H1 (cell line): ENCODE measurements at regions not wholly inside any gene's neighbourhood (a gene's known extent, or its start where the extent isn't known, plus 50 kb on each side); places are given as distances from the start of the nearest gene placed in this dataset.
A peak's percentile ranks its signal among the peaks of the same experiment; 100 is the strongest.
"Not testable (repeated sequence)": the region's sequence is repeated elsewhere in the genome, so short reads cannot be mapped to it uniquely, and the experiment has no call there.

Source experiments
- CTCF ChIA-PET: fragments of 300-600 bp; sonication (Branson Sonifier 250); formaldehyde crosslinking; loops from one replicate; lab custom pipeline; 2021; ENCODE audit not compliant: partially characterized antibody; lab: Charles Lee
- POLR2A ChIA-PET: fragments of 300-600 bp; sonication (Branson Sonifier 250); formaldehyde crosslinking; loops from one replicate; lab custom pipeline; 2021; ENCODE audit warnings: inconsistent platforms; ENCODE audit not compliant: partially characterized antibody; lab: Charles Lee
- DNase-seq, 2 experiments: peaks; one replicate each; pipeline versions ENCODE4 v3.0.0 to v3.0.0-alpha.2; 2010 to 2022; ENCODE audit warnings: low spot score in 2 of 2, low read depth in 1 of 2, mixed read lengths in 1 of 2
- FAIRE-seq: peaks from 2 replicates; lab custom pipeline; 2011; peaks lifted over from hg19 to GRCh38; lab: Jason Lieb, UNC
- H2AFZ ChIP-seq: 2 replicates; pipeline ENCODE4 v1.8.1; 2012; ENCODE audit warnings: low read length, inconsistent platforms
- H2AK5ac ChIP-seq: 2 replicates; pipeline ENCODE4 v1.6.1; 2013; ENCODE audit warnings: low read depth, low read length
- H2BK120ac ChIP-seq: replicated peaks from 2 replicates; pipeline ENCODE3; 2013; ENCODE audit warnings: low read depth, low read length, inconsistent platforms
- H2BK12ac ChIP-seq: 2 replicates; pipeline ENCODE4 v1.6.1; 2013; ENCODE audit warnings: low read depth, low read length
- H2BK15ac ChIP-seq: 2 replicates; pipeline ENCODE4 v1.6.1; 2013; ENCODE audit warnings: low read length
- H2BK20ac ChIP-seq: 2 replicates; pipeline ENCODE4 v1.6.1; 2013; ENCODE audit warnings: low read length
- H2BK5ac ChIP-seq: 2 replicates; pipeline ENCODE4 v1.6.1; 2013; ENCODE audit warnings: low read depth, low read length
- H3K14ac ChIP-seq: 2 replicates; pipeline ENCODE4 v1.6.1; 2013; ENCODE audit warnings: inconsistent platforms; ENCODE audit not compliant: insufficient read length
- H3K18ac ChIP-seq: 2 replicates; pipeline ENCODE4 v1.6.1; 2013; ENCODE audit warnings: low read length; ENCODE audit errors: extremely low read depth
- H3K23ac ChIP-seq: 2 replicates; pipeline ENCODE4 v1.6.1; 2013; ENCODE audit warnings: inconsistent platforms; ENCODE audit not compliant: insufficient read length
- H3K23me2 ChIP-seq: 2 replicates; pipeline ENCODE4 v1.6.1; 2013; ENCODE audit warnings: low read depth, low read length
- H3K27ac ChIP-seq: 2 replicates; pipeline ENCODE4 v1.6.1; 2011; ENCODE audit warnings: low read depth, low read length, inconsistent platforms
- H3K27me3 ChIP-seq, 4 experiments: replicated peaks in 1 of 4; 1 replicate in 1 of 4; 2 replicates in 3 of 4; pipeline versions ENCODE4 v1.6.1 to v1.8.1; 2011 to 2013; ENCODE audit warnings: low read length in 3 of 4, mild to moderate bottlenecking in 3 of 4, inconsistent platforms in 2 of 4, mixed read lengths in 2 of 4, moderate library complexity in 1 of 4; ENCODE audit not compliant: control insufficient read depth in 3 of 4, insufficient read depth in 3 of 4; ENCODE audit errors: extremely low read depth in 1 of 4
- H3K36me3 ChIP-seq, 4 experiments: 2 replicates each; pipeline versions ENCODE4 v1.6.1 to v1.8.1; 2011 to 2013; ENCODE audit warnings: mild to moderate bottlenecking in 4 of 4, low read length in 3 of 4, moderate library complexity in 2 of 4, control low read depth in 1 of 4, inconsistent platforms in 1 of 4; ENCODE audit not compliant: insufficient read depth in 4 of 4, control insufficient read depth in 2 of 4
- H3K4ac ChIP-seq: replicated peaks from 2 replicates; pipeline ENCODE3; 2013; ENCODE audit warnings: low read length, low read depth, mixed read lengths, inconsistent platforms; ENCODE audit not compliant: insufficient read length
- H3K4me1 ChIP-seq, 4 experiments: replicated peaks in 1 of 4; 1 replicate in 1 of 4; 2 replicates in 3 of 4; pipeline versions ENCODE4 v1.6.1 to v1.8.1; 2011 to 2013; ENCODE audit warnings: low read length in 3 of 4, inconsistent platforms in 2 of 4, mixed read lengths in 1 of 4; ENCODE audit not compliant: insufficient read depth in 4 of 4, control insufficient read depth in 3 of 4
- H3K4me2 ChIP-seq, 2 experiments: 2 replicates each; pipeline versions ENCODE4 v1.6.1 to v1.8.1; 2011 to 2013; ENCODE audit warnings: low read depth in 2 of 2, low read length in 2 of 2, control low read depth in 1 of 2, inconsistent platforms in 1 of 2, mild to moderate bottlenecking in 1 of 2; ENCODE audit not compliant: insufficient read depth in 1 of 2
- H3K4me3 ChIP-seq, 4 experiments: fragments of 200-600, 300-600 bp in 1 of 4; sonication (generic), shearing (Covaris generic), sonication (Bioruptor Twin) in 1 of 4; 2 replicates each; pipeline versions ENCODE4 v1.5.1 to v1.8.1; 2011 to 2016; ENCODE audit warnings: low read length in 4 of 4, low read depth in 3 of 4, control low read depth in 2 of 4, inconsistent platforms in 2 of 4, mild to moderate bottlenecking in 2 of 4, mixed read lengths in 1 of 4, moderate library complexity in 1 of 4; ENCODE audit not compliant: insufficient read depth in 2 of 4; ENCODE audit errors: extremely low read depth in 1 of 4
- H3K56ac ChIP-seq: replicated peaks from 2 replicates; pipeline ENCODE3; 2013; ENCODE audit warnings: low read depth, mild to moderate bottlenecking, mixed read lengths, low read length, inconsistent platforms; ENCODE audit not compliant: insufficient read length
- H3K79me1 ChIP-seq: 2 replicates; pipeline ENCODE4 v1.6.1; 2013; ENCODE audit warnings: low read depth, low read length, control low read depth
- H3K79me2 ChIP-seq, 2 experiments: 2 replicates each; pipeline versions ENCODE4 v1.6.1 to v1.8.1; 2012 to 2013; ENCODE audit warnings: low read length in 2 of 2, mild to moderate bottlenecking in 2 of 2, inconsistent platforms in 1 of 2; ENCODE audit not compliant: insufficient read depth in 2 of 2, control insufficient read depth in 1 of 2
- H3K9ac ChIP-seq, 4 experiments: replicated peaks in 1 of 4; 1 replicate in 1 of 4; 2 replicates in 3 of 4; pipeline versions ENCODE4 v1.6.1 to v1.8.1; 2011 to 2013; ENCODE audit warnings: low read depth in 3 of 4, low read length in 3 of 4, control low read depth in 2 of 4, mild to moderate bottlenecking in 2 of 4, moderate library complexity in 2 of 4, inconsistent platforms in 1 of 4; ENCODE audit errors: extremely low read depth in 1 of 4
- H3K9me3 ChIP-seq, 2 experiments: 2 replicates each; pipeline versions ENCODE4 v1.6.1 to v1.8.1; 2012 to 2013; ENCODE audit warnings: mild to moderate bottlenecking in 2 of 2, moderate library complexity in 2 of 2, control low read depth in 1 of 2, inconsistent platforms in 1 of 2, low read depth in 1 of 2, low read length in 1 of 2, mixed read lengths in 1 of 2; ENCODE audit not compliant: insufficient read depth in 2 of 2
- H4K20me1 ChIP-seq, 2 experiments: replicated peaks in 1 of 2; 2 replicates each; pipeline versions ENCODE3 to v1.8.1; 2011 to 2013; ENCODE audit warnings: inconsistent platforms in 2 of 2, low read length in 2 of 2, mild to moderate bottlenecking in 1 of 2; ENCODE audit not compliant: insufficient read depth in 2 of 2, control insufficient read depth in 1 of 2
- H4K5ac ChIP-seq: 2 replicates; pipeline ENCODE4 v1.6.1; 2013; ENCODE audit warnings: low read length, low read depth, mixed read lengths, inconsistent platforms; ENCODE audit not compliant: insufficient read length
- H4K8ac ChIP-seq: 2 replicates; pipeline ENCODE4 v1.8.0; 2013; ENCODE audit warnings: mild to moderate bottlenecking, moderate library complexity, low read length, inconsistent platforms; ENCODE audit not compliant: insufficient read depth; ENCODE audit errors: extremely low read depth
- H4K91ac ChIP-seq: replicated peaks from 2 replicates; pipeline ENCODE3; 2013; ENCODE audit warnings: low read length, mixed read lengths, inconsistent platforms; ENCODE audit not compliant: insufficient read length
- CTCF ChIP-seq, 3 experiments: IDR thresholded peaks; 1 replicate in 2 of 3; 2 replicates in 1 of 3; pipeline versions ENCODE4 v1.5.1 to v1.6.1; 2011; ENCODE audit warnings: low read length in 3 of 3, mild to moderate bottlenecking in 3 of 3, inconsistent platforms in 2 of 3, low read depth in 1 of 3, moderate library complexity in 1 of 3; ENCODE audit not compliant: insufficient read depth in 1 of 3; ENCODE audit errors: control extremely low read depth in 1 of 3
- RAD21 ChIP-seq, 2 experiments: IDR thresholded peaks in 1 of 2; conservative IDR thresholded peaks in 1 of 2; 2 replicates each; pipeline ENCODE4 v1.6.1; 2011; ENCODE audit warnings: low read depth in 2 of 2, low read length in 2 of 2, improper control_type of control experiment in 1 of 2, inconsistent platforms in 1 of 2, mild to moderate bottlenecking in 1 of 2, moderate library complexity in 1 of 2
- WGBS, 2 experiments: shearing (Covaris generic) in 1 of 2; methylation state at CpG; one replicate each; pipeline versions ENCODE4 v1.1.6 to v1.1.7; 2013 to 2015; ENCODE audit warnings: low lambda C conversion rate in 2 of 2, mixed read lengths in 2 of 2, inconsistent platforms in 1 of 2, low coverage in 1 of 2, missing lambda C conversion rate in 1 of 2; ENCODE audit not compliant: insufficient replicate concordance in 2 of 2, insufficient coverage in 1 of 2, insufficient read length in 1 of 2; ENCODE audit errors: extremely low coverage in 1 of 2, missing lambda C conversion rate in 1 of 2; 5-methylcytosine and 5-hydroxymethylcytosine counted together

- CTCF ChIA-PET, result interaction anchor here (1.4 kb wide), 1 partner anchor 23 kb away, joined by 3 read pairs; no protein-coding TSS in a partner anchor
- not testable (repeated sequence) for H3K4me2 ChIP-seq
Observed at GRCh38 chr3:125860547-125860946, 108.4 kb upstream of the ROPN1B start.

More at GRCh38 chr3:125860547-125860946, 108.4 kb upstream of the ROPN1B start:
- H2BK12ac ChIP-seq, H3K79me1 ChIP-seq, POLR2A ChIA-PET, H2AFZ ChIP-seq, DNase-seq, H3K4me1 ChIP-seq, H4K91ac ChIP-seq, H3K79me2 ChIP-seq, H3K56ac ChIP-seq, H3K14ac ChIP-seq, H2BK15ac ChIP-seq: not testable (repeated sequence)
- TF ChIP-seq CTCF (IDR thresholded peaks at IDR 0.05; ENCODE audit: control extremely low read depth in 1 of 3, insufficient read depth in 1 of 3, low read depth in 1 of 3, low read length in 3 of 3) (peak in 2 of 3 experiments; percentile 1 to 33; a peak in 2 of 4 replicates), RAD21 (IDR thresholded peaks at IDR 0.05 in 1 of 2, conservative IDR thresholded peaks at IDR 0.05 in 1 of 2; ENCODE audit: low read depth in 2 of 2, low read length in 2 of 2) (peak in 1 of 2 experiments; percentile 43; a peak in 2 of 4 replicates)
- TF ChIP-seq, all 59 proteins: peak for 2; not testable (repeated sequence) for 57
- not testable (repeated sequence) for H4K8ac ChIP-seq, H2BK120ac ChIP-seq, H3K18ac ChIP-seq, H4K5ac ChIP-seq, H3K27ac ChIP-seq, H3K27me3 ChIP-seq, H4K20me1 ChIP-seq, H3K4me3 ChIP-seq, H3K4ac ChIP-seq, H3K36me3 ChIP-seq, FAIRE-seq, H3K9ac ChIP-seq, H3K23ac ChIP-seq, H2AK5ac ChIP-seq, H2BK5ac ChIP-seq, H2BK20ac ChIP-seq, H3K9me3 ChIP-seq, H3K23me2 ChIP-seq
- WGBS, 2 experiments, result 74% methylated on average over 3 of the region's 3 CpGs; no CpG with 5 or more reads in 1 of the 2 experiments
